ENCODE measurements at regions not wholly inside any gene's neighbourhood (a gene's known extent, or its start where the extent isn't known, plus 50 kb on each side); places are given as distances from the start of the nearest gene placed in this dataset.

DNA sequence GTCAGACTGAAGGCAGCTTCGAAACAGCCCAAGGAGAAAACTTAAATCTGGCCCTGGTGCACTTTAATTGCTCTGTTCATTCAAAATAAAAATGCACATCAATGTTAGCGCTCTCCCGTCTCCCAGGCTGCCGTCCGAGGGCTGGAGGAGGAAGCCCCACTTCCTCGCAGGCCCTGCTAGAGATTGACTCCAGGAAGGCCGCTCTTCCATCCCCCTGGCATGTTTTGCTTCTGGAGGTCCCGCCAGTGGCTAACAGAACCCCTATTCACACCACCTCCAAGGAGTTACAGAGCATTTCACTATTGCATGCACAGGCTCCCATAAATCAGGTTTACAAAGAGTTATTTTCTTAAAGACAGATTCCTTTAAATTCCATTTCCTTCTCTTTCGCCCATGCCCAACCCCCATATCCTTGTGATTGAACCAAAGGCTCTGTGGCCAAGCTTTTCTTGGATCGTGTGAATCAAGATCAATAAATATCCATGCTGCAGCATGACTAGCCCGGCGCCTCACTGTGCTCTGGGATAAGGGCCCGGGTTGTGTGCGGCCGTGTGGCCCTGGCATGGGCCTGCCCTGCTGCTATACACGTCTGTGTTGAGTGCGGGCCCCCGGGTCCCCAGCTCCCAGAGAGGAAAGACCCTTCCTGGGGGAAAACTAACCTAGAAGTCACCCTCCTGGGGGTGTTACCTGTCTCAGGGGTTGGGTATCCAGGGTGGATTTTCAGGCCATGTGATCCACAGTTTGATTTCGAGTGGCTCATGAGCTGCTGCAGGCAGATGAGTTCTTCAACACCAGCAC, 118.7 kb upstream of the GDF10 start:
- no peaks in the 10 kb centered on the region for H3K9me3 ChIP-seq (ENCODE audit: control insufficient read depth in 4 of 4, low read length in 3 of 4)
- no peak overlapping the region for H3K9ac ChIP-seq (ENCODE audit: low read depth in 1 of 2, low read length in 2 of 2)
- 95% methylated on average over 19 of the region's 19 CpGs for WGBS
- H3K4me3 ChIP-seq (ENCODE audit: low read depth in 1 of 3, low read length in 3 of 3) = no peak overlapping the region
- no peak overlapping the region for H3K27ac ChIP-seq (ENCODE audit: low read depth in 1 of 2, low read length in 2 of 2)
- H3K27me3 ChIP-seq (ENCODE audit: control insufficient read depth in 4 of 4, insufficient read depth in 4 of 4, low read length in 3 of 4) = no peaks in the 10 kb centered on the region
- H3K4me1 ChIP-seq (ENCODE audit: control insufficient read depth in 4 of 4, insufficient read depth in 4 of 4, low read length in 3 of 4) = no peaks in the 10 kb centered on the region
- DNase-seq (ENCODE audit: low spot score) = no peak
- H3K36me3 ChIP-seq (ENCODE audit: control insufficient read depth in 4 of 4, insufficient read depth in 3 of 4, low read depth in 1 of 4, low read length in 3 of 4) = no peaks in the 10 kb centered on the region
- TF ChIP-seq, protein P1, sequence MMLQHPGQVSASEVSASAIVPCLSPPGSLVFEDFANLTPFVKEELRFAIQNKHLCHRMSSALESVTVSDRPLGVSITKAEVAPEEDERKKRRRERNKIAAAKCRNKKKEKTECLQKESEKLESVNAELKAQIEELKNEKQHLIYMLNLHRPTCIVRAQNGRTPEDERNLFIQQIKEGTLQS (IDR thresholded peaks at IDR 0.05) = no peak
- no peak for TF ChIP-seq TAF1 (conservative IDR thresholded peaks at IDR 0.05)

DNA sequence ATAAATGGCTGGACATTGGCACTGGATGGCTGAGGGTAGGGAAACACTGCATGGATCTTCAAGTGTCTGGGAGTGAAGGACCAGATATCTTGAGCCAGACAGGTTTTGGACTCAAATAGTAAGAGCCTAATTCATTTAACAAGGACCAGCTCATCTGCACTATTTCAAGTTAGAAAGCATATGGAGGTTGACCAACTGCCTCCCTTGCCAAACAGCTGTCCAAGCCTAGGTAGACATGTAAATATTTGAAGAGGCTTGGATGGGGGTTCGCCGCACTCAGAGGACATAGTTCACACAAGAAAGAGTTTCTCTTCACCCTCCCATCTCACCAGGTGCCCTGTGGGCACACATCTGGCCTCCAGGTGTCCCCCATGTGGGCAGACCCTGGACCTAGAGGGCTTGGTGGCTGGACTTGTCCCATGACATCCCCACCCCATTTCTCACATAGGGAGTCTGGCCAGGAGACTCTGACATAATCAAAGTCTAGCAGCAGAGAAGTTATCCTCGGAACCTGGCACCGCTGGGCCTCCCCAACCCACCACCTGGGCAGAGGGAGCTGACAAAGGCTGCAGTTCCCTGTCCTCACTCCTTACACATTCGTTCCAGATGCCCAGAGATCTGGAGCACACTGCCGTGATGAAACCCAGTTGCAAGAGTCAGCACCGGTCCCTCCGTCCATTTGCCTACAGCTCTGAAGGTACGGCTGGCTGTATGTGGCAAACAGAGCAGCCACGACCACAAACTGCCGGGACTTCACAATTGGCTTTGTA, 116.9 kb upstream of the GDF10 start:
- DNase-seq (ENCODE audit: low spot score) = no peak
- WGBS = 83% methylated on average over 11 of the region's 11 CpGs
- no peaks in the 10 kb centered on the region for H3K36me3 ChIP-seq (ENCODE audit: control insufficient read depth in 4 of 4, insufficient read depth in 3 of 4, low read depth in 1 of 4, low read length in 3 of 4)
- no peaks in the 10 kb centered on the region for H3K9me3 ChIP-seq (ENCODE audit: control insufficient read depth in 4 of 4, low read length in 3 of 4)
- no peak overlapping the region for H3K9ac ChIP-seq (ENCODE audit: low read depth in 1 of 2, low read length in 2 of 2)
- H3K27me3 ChIP-seq (ENCODE audit: control insufficient read depth in 4 of 4, insufficient read depth in 4 of 4, low read length in 3 of 4) = no peaks in the 10 kb centered on the region
- no peak overlapping the region for H3K4me3 ChIP-seq (ENCODE audit: low read depth in 1 of 3, low read length in 3 of 3)
- TF ChIP-seq HNF4A (conservative IDR thresholded peaks at IDR 0.05) (no peak), RAD21 (IDR thresholded peaks at IDR 0.05) (no peak), TAF1 (conservative IDR thresholded peaks at IDR 0.05) (no peak), HNF4G (IDR thresholded peaks at IDR 0.05) (no peak), YY1 (IDR thresholded peaks at IDR 0.05) (no peak), EGR1 (IDR thresholded peaks at IDR 0.05; ENCODE audit: low read depth in 2 of 2) (no peak)
- no peak overlapping the region for H3K27ac ChIP-seq (ENCODE audit: low read depth in 1 of 2, low read length in 2 of 2)
- no peaks in the 10 kb centered on the region for H3K4me1 ChIP-seq (ENCODE audit: control insufficient read depth in 4 of 4, insufficient read depth in 4 of 4, low read length in 3 of 4)

DNA sequence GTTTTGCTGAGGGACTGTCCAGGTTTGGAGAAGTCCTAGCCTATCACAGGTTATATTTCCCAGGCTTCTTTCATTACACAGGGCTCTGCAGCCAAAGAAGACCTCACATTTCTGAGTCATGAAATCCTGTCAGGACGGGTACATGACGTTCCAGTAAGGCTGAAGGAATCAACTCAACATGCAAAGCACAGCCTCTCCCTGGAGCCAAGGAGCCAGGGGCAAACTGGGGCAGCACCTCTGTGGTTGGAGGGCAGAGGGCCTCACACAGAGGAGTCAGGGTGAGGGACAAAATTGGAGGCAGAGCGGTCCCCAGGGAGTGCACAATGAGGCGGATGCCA, 116.3 kb upstream of the GDF10 start:
- H3K9me3 ChIP-seq (ENCODE audit: control insufficient read depth in 4 of 4, low read length in 3 of 4) = no peaks in the 10 kb centered on the region
- no peaks in the 10 kb centered on the region for H3K27me3 ChIP-seq (ENCODE audit: control insufficient read depth in 4 of 4, insufficient read depth in 4 of 4, low read length in 3 of 4)
- H3K4me3 ChIP-seq (ENCODE audit: low read depth in 1 of 3, low read length in 3 of 3) = no peak overlapping the region
- H3K36me3 ChIP-seq (ENCODE audit: control insufficient read depth in 4 of 4, insufficient read depth in 3 of 4, low read depth in 1 of 4, low read length in 3 of 4) = no peaks in the 10 kb centered on the region
- DNase-seq (ENCODE audit: low spot score) = no peak
- H3K9ac ChIP-seq (ENCODE audit: low read depth in 1 of 2, low read length in 2 of 2) = no peak overlapping the region
- no peak overlapping the region for H3K27ac ChIP-seq (ENCODE audit: low read depth in 1 of 2, low read length in 2 of 2)
- no peak for TF ChIP-seq HNF4G (IDR thresholded peaks at IDR 0.05)
- TF ChIP-seq TAF1 (conservative IDR thresholded peaks at IDR 0.05) = no peak
- no peak for TF ChIP-seq EGR1 (IDR thresholded peaks at IDR 0.05; ENCODE audit: low read depth in 2 of 2)
- no peak for TF ChIP-seq RAD21 (IDR thresholded peaks at IDR 0.05)
- TF ChIP-seq, protein P2, sequence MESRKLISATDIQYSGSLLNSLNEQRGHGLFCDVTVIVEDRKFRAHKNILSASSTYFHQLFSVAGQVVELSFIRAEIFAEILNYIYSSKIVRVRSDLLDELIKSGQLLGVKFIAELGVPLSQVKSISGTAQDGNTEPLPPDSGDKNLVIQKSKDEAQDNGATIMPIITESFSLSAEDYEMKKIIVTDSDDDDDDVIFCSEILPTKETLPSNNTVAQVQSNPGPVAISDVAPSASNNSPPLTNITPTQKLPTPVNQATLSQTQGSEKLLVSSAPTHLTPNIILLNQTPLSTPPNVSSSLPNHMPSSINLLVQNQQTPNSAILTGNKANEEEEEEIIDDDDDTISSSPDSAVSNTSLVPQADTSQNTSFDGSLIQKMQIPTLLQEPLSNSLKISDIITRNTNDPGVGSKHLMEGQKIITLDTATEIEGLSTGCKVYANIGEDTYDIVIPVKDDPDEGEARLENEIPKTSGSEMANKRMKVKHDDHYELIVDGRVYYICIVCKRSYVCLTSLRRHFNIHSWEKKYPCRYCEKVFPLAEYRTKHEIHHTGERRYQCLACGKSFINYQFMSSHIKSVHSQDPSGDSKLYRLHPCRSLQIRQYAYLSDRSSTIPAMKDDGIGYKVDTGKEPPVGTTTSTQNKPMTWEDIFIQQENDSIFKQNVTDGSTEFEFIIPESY (IDR thresholded peaks at IDR 0.05) = no peak
- TF ChIP-seq RXRA (IDR thresholded peaks at IDR 0.05) = no peak
- WGBS = 94% methylated on average over 4 of the region's 4 CpGs
- no peaks in the 10 kb centered on the region for H3K4me1 ChIP-seq (ENCODE audit: control insufficient read depth in 4 of 4, insufficient read depth in 4 of 4, low read length in 3 of 4)

DNA sequence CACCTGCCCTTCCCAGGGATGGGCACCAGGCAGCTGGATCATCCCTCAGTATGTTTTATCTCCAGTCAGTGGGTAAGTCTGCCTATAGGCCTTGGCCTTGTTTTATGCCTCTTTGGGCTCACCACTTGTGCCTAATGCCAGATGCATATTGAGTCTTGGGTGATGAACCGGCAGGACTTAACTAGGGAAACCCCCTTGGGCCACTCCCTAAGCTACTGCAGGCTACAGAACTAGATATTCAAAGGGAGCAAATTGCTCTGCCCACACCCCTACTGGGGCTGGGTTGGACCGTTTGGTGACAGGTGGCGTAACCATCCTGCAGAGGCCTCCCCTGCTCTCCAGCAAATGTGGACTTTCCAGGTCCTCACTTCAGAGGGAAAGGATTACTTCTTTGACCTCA, 115.7 kb upstream of the GDF10 start:
- no peaks in the 10 kb centered on the region for H3K4me1 ChIP-seq (ENCODE audit: control insufficient read depth in 4 of 4, insufficient read depth in 4 of 4, low read length in 3 of 4)
- H3K27ac ChIP-seq (ENCODE audit: low read depth in 1 of 2, low read length in 2 of 2) = no peak overlapping the region
- TF ChIP-seq HNF4G (IDR thresholded peaks at IDR 0.05) (no peak), SP1 (IDR thresholded peaks at IDR 0.05) (no peak), FOXA1 (IDR thresholded peaks at IDR 0.05) (no peak), EGR1 (IDR thresholded peaks at IDR 0.05; ENCODE audit: low read depth in 2 of 2) (no peak), JUND (IDR thresholded peaks at IDR 0.05) (no peak), FOXA2 (IDR thresholded peaks at IDR 0.05) (no peak)
- WGBS = 85% methylated on average over 3 of the region's 3 CpGs
- no peak for DNase-seq (ENCODE audit: low spot score)
- no peak overlapping the region for H3K4me3 ChIP-seq (ENCODE audit: low read depth in 1 of 3, low read length in 3 of 3)
- no peaks in the 10 kb centered on the region for H3K9me3 ChIP-seq (ENCODE audit: control insufficient read depth in 4 of 4, low read length in 3 of 4)
- H3K36me3 ChIP-seq (ENCODE audit: control insufficient read depth in 4 of 4, insufficient read depth in 3 of 4, low read depth in 1 of 4, low read length in 3 of 4) = no peaks in the 10 kb centered on the region
- no peak overlapping the region for H3K9ac ChIP-seq (ENCODE audit: low read depth in 1 of 2, low read length in 2 of 2)
- H3K27me3 ChIP-seq (ENCODE audit: control insufficient read depth in 4 of 4, insufficient read depth in 4 of 4, low read length in 3 of 4) = no peaks in the 10 kb centered on the region

Measured in liver (tissue), 7 donors.